Body of pancreas (tissue), 4 donors: ENCODE measurements at regions not wholly inside any gene's neighbourhood (a gene's known extent, or its start where the extent isn't known, plus 50 kb on each side); places are given as distances from the start of the nearest gene placed in this dataset.
"Not testable (repeated sequence)": the region's sequence is repeated elsewhere in the genome, so short reads cannot be mapped to it uniquely, and the experiment has no call there.

ENCODE experiments used
- ATAC-seq: fragments of 150-250 bp; one replicate; pipeline ENCODE4 v1.9.1; 2016
- DNase-seq, 4 donors: peaks; one replicate each; pipeline ENCODE4 v3.0.0-alpha.2; 2019
- H3K27ac ChIP-seq, 4 donors: fragments of 200-600 bp; sonication (generic); 1 replicate in 3 of 4; 2 replicates in 1 of 4; pipeline versions ENCODE4 v1.5.1 to v1.6.1; 2016 to 2019; ENCODE audit warnings: mild to moderate bottlenecking in 1 of 4, mixed read lengths in 1 of 4, moderate library complexity in 1 of 4
- H3K27me3 ChIP-seq, 2 donors: fragments of 200-600 bp; sonication (generic); one replicate each; pipeline ENCODE4 v1.6.0; 2016; ENCODE audit warnings: mild to moderate bottlenecking in 1 of 2
- H3K36me3 ChIP-seq, 2 donors: fragments of 200-600 bp; sonication (generic); replicated peaks in 1 of 2; 2 replicates each; pipeline ENCODE4 v1.5.1; 2016; ENCODE audit warnings: low read depth in 2 of 2; ENCODE audit not compliant: insufficient read depth in 1 of 2
- H3K4me1 ChIP-seq: fragments of 200-600 bp; sonication (generic); one replicate; pipeline ENCODE4 v1.6.0; 2016
- H3K4me3 ChIP-seq, 2 donors: fragments of 200-600 bp; sonication (generic); 1 replicate in 1 of 2; 2 replicates in 1 of 2; pipeline ENCODE4 v1.5.1; 2016 to 2019
- H3K9me3 ChIP-seq, 3 donors: fragments of 200-600 bp; sonication (generic); 1 replicate in 2 of 3; 2 replicates in 1 of 3; pipeline ENCODE4 v1.5.1; 2016
- POLR2A ChIP-seq, 3 donors: fragments of 450-650 bp; IDR thresholded peaks; one replicate each; pipeline ENCODE4 v1.6.1; 2016; ENCODE audit warnings: antibody characterized with exemption in 3 of 3, mild to moderate bottlenecking in 2 of 3
- WGBS, 2 donors: methylation state at CpG; one replicate each; pipeline ENCODE4 v1.1.5; 2017; 5-methylcytosine and 5-hydroxymethylcytosine counted together
- intact Hi-C: fragments of 100-400 bp; cut with DNase I; formaldehyde crosslinking; loops from one replicate; pipeline ENCODE4 v1.15.1; 2023
- TF ChIP-seq, protein P1 (sequence below), 7 experiments: fragments of 450-650 bp in 4 of 7; fragments of 200-600 bp in 3 of 7; sonication (generic) in 3 of 7; IDR thresholded peaks; one replicate each; pipeline ENCODE4 v1.5.1; 2016 to 2019; ENCODE audit warnings: antibody characterized with exemption in 7 of 7

DNA sequence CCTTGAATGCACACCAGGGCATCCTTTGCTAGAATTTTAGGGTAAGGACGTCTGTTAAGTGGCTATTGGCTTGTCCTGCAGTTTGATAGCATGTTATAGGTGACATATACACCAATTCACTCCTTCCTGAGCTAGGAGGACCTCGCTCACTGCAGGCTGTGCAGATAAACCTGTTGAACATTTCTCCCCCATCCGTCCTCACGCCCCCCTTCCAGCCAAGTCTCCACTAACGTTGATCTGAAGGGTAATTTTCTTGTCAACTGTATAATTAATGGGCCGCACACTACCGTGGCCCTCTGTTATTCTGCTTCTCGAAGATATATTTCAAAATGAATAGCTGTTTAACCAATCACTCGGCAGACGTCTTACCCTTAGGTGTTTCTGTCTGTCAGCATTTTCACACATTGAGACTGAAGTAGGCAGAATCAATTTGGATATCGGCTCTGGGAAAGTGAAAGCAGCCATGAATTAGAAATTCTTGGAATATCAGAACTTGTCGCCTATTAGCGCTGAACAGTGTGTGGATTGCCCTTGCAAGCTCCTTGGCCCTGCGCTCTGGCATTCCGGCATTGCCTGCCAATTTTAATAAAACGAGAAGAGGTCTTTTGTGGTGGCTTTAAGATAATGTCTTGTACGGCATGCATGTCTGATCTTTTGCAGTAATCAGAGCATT lies 905.3 kb downstream of the TYW1 start:
- Histone ChIP-seq H3K4me1 (peaks cover 7% of the 10 kb centered on the region), H3K4me3 (no peak overlapping the region), H3K9me3 (no peaks in the 10 kb centered on the region), H3K36me3 (no peaks in the 10 kb centered on the region), H3K27me3 (no peaks in the 10 kb centered on the region), H3K27ac (no peak overlapping the region)
- intact Hi-C loops = no loop called here
- no peak for DNase-seq
- TF ChIP-seq, protein P1, sequence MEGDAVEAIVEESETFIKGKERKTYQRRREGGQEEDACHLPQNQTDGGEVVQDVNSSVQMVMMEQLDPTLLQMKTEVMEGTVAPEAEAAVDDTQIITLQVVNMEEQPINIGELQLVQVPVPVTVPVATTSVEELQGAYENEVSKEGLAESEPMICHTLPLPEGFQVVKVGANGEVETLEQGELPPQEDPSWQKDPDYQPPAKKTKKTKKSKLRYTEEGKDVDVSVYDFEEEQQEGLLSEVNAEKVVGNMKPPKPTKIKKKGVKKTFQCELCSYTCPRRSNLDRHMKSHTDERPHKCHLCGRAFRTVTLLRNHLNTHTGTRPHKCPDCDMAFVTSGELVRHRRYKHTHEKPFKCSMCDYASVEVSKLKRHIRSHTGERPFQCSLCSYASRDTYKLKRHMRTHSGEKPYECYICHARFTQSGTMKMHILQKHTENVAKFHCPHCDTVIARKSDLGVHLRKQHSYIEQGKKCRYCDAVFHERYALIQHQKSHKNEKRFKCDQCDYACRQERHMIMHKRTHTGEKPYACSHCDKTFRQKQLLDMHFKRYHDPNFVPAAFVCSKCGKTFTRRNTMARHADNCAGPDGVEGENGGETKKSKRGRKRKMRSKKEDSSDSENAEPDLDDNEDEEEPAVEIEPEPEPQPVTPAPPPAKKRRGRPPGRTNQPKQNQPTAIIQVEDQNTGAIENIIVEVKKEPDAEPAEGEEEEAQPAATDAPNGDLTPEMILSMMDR (IDR thresholded peaks at IDR 0.05) = no peak
- TF ChIP-seq POLR2A (IDR thresholded peaks at IDR 0.05) = no peak
- no peak for ATAC-seq
- WGBS, 2 donors = 24 to 26% methylated on average over 17 of the region's 17 CpGs

DNA sequence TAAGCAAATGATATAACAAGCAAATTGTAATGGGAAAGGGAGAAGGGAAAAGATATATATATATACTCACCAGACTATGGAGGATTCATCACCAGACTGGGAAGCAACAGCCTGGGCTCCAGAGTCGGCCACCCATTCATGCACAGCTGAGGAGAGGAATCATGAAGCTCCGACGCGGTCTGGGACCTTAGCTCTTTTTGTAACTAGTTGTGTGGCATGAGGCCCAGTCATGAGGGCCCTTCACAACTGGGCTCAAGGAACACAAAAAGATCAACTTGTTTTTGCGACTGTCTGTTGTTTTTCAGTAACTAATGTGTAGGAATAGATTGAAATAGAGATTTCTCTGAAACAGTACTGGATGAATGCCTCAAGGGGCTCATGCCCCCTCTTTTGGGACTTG lies 911.2 kb downstream of the TYW1 start:
- no peaks in the 10 kb centered on the region for H3K9me3 ChIP-seq
- intact Hi-C loops = no loop called here
- WGBS, 2 donors = 71 to 72% methylated on average over 4 to 5 of the region's 5 CpGs
- no peaks in the 10 kb centered on the region for H3K27me3 ChIP-seq
- ATAC-seq (no peak), DNase-seq (no peak)
- H3K4me1 ChIP-seq = no peaks in the 10 kb centered on the region
- H3K36me3 ChIP-seq = no peaks in the 10 kb centered on the region
- no peak overlapping the region for H3K27ac ChIP-seq
- no peak overlapping the region for H3K4me3 ChIP-seq
- no peak for TF ChIP-seq POLR2A (IDR thresholded peaks at IDR 0.05)
- TF ChIP-seq, protein P1 (IDR thresholded peaks at IDR 0.05) = no peak

DNA sequence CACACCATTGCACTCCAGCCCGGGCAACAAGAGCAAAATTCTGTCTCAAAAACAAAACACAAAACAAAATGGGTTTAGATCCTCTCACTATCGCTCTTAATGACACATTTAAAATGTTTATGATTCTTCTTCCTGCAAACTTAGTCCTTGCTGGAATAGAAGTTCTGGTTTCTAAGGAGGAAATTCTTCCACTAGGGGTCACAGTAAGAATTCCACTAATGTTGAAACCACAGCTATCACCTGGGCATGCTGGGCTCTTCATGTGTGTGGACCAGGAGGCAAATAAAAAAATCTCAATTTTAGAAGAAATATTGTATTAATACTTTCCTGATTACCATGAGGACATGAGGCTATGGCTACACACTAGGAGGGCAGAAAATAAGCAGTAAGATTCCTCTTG lies 915.8 kb downstream of the TYW1 start:
- no peaks in the 10 kb centered on the region for H3K27me3 ChIP-seq
- H3K9me3 ChIP-seq = no peaks in the 10 kb centered on the region
- WGBS, 2 donors = 61 to 68% methylated on average over 2 of the region's 2 CpGs
- TF ChIP-seq POLR2A (IDR thresholded peaks at IDR 0.05) = no peak
- TF ChIP-seq, protein P1 (IDR thresholded peaks at IDR 0.05) = no peak
- ATAC-seq (no peak), DNase-seq (no peak)
- H3K4me3 ChIP-seq = no peak overlapping the region
- H3K27ac ChIP-seq = no peak overlapping the region
- H3K36me3 ChIP-seq = no peaks in the 10 kb centered on the region
- no peaks in the 10 kb centered on the region for H3K4me1 ChIP-seq
- intact Hi-C loops = no loop called here

DNA sequence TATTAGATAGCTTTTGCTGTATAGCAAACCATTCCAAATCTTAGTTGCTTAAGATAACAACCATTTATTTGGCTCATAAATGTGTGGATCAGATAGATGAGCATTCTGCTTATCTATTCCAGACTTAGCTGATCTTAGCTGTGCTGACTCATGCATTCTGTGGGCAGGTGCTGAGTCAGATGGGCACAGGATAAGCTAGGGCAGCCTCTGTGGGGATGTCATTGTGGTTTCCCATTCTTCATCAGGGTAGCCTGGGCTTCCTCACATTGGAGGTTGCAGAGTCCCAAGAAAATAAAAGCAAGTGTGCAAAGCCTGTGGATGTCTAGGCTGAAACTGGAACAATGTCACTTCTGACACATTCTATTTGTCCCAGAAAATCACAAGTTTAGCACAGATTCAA lies 917.0 kb downstream of the TYW1 start:
- no peak overlapping the region for H3K27ac ChIP-seq
- H3K9me3 ChIP-seq = no peaks in the 10 kb centered on the region
- intact Hi-C loops = no loop called here
- no peak overlapping the region for H3K4me3 ChIP-seq
- TF ChIP-seq, protein P1 (IDR thresholded peaks at IDR 0.05) = no peak
- H3K27me3 ChIP-seq = no peaks in the 10 kb centered on the region
- no peak for DNase-seq
- no peaks in the 10 kb centered on the region for H3K36me3 ChIP-seq
- no peaks in the 10 kb centered on the region for H3K4me1 ChIP-seq
- no peak for ATAC-seq

DNA sequence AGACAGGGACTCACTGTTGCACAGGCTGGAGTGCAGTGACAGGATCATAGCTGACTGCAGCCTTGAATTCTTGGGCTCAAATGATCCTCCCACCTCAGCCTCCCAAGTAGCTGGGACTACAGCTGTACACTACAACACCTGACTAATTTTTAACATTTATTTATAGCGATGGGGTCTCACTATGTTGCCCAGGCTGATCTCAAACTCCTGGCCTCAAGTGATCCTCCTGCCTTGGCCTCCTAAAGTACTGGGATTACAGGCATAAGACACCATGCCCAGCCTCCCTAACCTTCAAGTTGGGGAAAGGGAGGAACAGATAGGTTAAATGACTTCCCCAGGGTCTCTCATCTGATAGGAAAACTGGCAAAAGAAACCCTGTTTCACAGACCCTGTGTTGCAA lies 919.5 kb downstream of the TYW1 start:
- intact Hi-C loops = not testable (repeated sequence)

More for the DNA sequence above, 919.5 kb downstream of the TYW1 start:
- not testable (repeated sequence) for H3K36me3 ChIP-seq, H3K9me3 ChIP-seq, H3K4me1 ChIP-seq, ATAC-seq, H3K27me3 ChIP-seq, H3K4me3 ChIP-seq, H3K27ac ChIP-seq, DNase-seq
- WGBS, 2 donors = 64 to 80% methylated on average over 1 of the region's 1 CpG
